NOMO-1 (cell line): ENCODE measurements at regions not wholly inside any gene's neighbourhood (a gene's known extent, or its start where the extent isn't known, plus 50 kb on each side); places are given as distances from the start of the nearest gene placed in this dataset.
"Not testable (repeated sequence)": the region's sequence is repeated elsewhere in the genome, so short reads cannot be mapped to it uniquely, and the experiment has no call there.

Source experiments
- DNase-seq, 2 experiments: peaks; one replicate each; lab custom pipeline; 2025; ENCODE audit not compliant: unreplicated experiment in 2 of 2; lab: John Stamatoyannopoulos, UW

DNA sequence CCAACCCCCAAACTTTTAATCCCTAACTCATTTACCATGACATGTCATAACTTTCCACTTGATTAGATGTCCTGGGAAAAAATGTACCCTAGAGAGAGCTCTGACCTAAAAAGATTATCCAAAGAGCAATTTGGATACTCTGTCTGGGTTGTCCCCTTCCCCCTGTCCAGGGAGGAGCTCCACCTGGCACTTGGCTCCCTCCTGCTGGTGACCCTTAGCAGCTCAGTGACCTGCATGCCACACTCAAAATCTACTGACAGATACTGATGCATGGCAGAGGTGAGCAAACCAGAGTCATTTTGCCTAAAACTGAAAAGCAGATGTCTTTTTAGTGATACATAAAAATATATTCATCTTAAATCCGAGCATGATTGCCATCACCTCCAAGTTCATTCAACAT is 442.3 kb upstream of the CHRM3 start:
- DNase-seq = no peak

DNA sequence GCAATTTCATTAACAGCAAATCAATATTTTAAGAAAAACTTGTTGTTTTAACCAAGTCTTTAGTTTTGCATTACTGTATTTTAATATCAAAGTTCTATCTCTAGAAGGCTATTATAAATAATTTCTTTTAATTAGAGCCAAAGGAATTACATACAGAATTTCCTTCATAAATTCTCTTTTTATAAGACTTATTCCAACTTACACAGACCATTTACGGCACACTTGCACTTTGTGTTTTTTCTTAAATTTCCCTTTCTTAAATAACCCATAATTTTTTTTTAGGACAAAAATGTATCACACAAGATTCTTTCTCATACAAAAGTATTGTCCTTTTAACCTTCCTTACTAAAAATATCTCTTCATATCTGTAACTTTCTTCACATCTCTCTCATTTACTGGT is 458.5 kb upstream of the CHRM3 start:
- no peak for DNase-seq

DNA sequence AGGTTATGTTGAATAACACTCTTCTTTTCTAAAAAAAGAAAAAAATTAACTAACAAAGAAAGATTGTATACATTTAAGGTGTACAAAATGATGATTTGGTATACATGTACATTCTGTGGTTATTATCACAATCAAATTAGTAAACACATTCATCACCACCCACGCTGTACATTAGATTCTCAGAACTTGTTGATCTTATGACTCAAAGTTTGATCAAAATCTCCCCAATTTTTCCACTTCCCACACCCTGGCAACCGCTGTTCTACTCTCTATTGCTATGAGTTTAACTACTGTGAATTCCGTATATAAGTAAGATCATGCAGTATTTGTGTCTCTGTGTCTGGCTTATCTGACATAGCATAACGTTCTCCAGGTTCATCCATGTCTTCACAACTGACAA is 469.5 kb upstream of the CHRM3 start:
- DNase-seq = no peak

DNA sequence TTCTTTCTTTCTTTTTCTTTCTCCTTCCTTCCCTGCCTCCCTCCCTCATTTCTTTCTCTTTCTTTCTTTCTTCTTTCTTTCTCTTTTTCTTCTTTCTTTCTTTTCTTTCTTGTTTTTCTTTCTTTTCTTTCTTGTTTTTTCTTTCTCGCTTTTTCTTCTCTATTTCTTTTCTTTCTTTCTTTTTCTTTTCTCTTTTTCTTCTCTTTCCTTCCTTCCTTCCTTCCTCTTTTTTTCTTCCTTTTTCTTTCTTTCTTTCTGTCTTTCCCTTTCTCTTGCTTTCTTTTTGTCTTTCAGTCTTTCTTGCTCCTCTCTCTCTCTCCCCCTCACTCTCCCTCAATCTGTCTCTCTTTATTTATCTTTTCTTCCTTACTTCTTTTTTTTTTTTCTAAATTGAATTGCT is 472.0 kb upstream of the CHRM3 start:
- DNase-seq = no peak

DNA sequence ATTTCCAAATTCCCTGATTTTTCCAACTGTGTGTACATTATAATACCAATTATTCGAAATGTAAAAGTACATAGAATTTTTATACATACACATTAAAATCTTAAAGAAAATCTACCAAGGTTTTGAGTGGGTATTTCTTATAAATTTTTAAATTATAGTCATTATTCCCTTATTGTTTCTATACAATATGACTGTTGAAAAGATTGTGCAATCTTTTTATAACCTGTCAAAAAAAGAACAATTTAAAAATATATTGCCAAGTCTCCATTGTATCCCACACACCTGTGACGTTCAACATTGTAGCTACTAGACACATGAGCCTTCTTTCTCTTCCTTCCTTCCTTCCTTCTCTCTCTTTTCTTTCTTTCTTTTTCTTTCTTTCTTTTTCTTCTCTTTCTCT is 473.2 kb upstream of the CHRM3 start:
- no peak for DNase-seq

DNA sequence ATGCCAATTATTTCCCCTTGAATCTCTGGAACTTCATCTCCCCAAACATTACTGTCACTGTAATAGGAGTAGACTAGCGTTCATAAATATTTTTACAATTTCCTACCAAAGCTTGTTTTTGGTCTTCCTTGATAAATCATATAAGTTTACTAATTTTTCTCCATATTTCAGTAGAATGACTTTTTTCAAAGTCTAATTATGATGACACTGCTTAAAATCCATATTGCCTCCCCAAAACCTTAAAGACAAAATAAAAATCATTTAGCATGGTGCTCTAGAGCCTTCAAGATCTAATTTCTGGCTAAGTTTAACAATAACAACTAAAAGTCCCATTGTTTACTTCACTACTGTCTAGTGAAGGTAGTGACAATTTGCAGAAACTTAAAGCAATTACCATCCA is 474.2 kb upstream of the CHRM3 start:
- no peak for DNase-seq

DNA sequence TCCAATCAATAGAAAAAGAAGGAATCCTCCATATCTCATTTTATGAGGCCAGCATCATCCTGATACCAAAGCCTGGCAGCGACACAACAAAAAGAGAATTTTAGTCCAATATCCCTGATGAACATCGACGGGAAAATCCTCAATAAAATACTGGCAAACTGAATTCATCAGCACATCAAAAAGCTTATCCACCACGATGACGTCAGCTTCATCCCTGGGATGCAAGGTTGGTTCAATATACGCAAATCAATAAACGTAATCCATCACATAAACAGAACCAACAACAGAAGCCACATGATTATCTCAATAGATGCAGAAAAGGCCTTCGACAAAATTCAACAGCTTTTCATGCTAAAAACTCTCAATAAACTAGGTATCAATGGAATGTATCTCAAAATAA is 483.6 kb upstream of the CHRM3 start:
- not testable (repeated sequence) for DNase-seq

DNA sequence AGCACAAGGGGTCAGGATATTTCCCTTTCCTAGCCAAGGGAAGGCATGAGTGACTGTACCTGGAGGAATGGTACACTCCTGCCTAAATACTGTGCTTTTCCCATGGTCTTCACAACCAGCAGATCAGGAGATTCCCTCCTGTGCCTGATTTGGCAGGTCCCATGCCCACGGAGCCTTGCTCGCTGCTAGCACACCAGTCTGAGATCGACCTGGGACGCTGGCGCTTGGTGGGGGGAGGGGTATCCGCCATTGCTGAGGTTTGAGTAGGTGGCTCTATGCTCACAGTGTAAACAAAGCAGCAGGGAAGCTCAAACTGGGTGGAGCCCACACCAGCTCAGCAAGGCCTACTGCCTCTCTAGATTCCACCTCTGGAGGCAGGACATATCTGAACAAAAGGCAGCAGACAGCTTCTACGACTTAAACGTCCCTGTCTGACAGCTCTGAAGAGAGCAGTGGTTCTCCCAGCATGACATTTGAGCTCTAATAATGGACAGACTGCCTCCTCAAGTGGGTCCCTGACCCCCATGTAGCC is 486.0 kb upstream of the CHRM3 start:
- no peak for DNase-seq

DNA sequence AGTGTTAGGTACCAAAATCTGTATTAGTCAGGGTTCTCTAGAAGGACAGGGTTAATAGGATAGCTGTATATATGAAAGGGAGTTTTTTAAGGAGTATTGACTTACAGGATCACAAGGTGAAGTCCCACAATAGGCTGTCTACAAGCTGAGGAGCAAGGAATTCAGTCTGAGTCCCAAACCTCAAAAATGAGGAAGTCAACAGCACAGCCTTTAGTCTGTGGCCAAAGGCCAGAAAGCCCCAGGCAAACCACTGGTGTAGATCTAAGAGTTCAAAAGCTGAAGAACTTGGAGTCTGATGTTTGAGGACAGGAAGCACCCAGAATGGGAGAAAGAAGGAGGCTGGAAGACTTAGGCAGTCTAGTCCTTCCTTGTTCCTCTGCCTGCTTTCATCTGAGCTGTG is 487.5 kb upstream of the CHRM3 start:
- DNase-seq = peak; percentile 0 to 2

DNA sequence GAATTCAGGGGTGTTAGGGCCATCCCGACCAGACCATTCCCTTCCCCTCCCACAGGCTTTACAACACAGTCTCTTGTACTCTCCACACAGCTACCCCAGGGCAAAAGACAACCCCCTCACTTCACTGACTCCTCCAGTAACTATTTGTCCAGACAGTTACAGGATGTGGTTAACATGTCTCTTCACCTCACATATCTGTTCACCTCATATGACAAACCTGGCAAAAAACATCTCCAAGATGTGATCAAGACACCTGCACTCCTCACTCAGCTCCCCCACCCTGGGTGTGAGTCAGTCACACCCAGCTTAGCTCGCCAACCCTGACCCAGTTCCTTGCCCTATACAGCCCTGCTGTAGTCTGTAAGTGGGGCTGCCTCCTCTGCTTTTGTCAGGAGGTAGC is 490.5 kb upstream of the CHRM3 start:
- no peak for DNase-seq

DNA sequence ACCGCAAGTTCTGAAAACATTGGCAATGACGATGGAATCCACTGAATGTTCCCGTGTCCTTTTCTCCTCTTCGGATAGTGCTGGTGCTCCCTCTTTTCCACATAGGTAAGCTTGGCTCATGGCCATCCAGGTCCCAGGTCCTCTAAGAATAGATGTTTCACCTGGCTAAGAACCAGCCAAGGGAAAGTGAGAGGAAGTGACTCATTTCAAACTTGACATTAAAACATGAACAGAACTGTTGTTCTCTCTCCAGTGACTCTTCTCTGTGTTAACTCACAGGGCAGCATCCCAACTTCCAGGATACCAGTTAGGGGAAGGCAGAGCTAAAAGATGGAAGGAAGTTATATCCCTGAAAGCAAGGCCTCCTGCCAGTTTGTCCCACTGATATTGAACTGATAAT is 493.8 kb upstream of the CHRM3 start:
- no peak for DNase-seq

DNA sequence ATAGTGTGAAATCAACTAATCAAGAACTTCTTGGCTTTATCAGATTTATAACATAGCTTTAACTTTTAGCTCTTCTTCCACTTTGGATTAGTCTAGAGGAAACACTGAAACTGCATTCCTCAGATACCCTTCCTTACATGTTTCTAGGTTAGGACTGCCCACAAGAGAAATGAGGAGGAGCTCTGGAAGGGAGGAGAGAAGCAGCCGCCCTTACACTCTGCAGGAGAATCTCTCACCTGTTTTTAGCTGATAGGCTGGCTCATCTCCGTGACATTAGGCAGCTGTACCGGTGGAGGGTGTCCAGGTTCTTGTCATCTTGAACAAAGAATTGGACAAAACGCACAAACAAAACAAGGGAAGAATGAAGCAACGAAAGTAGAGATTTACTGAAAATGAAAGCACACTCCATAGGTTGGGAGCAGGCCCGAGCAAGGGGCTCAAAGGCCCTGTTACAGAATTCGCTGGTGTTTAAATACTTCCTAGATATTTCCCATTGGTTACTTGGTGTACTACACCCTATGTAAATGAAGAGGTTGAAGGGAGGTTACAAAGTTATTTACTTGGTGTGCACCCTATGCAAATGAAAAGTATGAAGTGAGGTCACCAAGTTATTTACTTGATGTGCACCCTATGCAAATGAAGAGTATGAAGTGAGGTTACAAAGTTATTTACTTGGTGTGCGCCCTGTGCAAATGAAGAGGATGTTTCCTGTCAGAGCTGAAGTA is 524.9 kb upstream of the CHRM3 start:
- no peak for DNase-seq

DNA sequence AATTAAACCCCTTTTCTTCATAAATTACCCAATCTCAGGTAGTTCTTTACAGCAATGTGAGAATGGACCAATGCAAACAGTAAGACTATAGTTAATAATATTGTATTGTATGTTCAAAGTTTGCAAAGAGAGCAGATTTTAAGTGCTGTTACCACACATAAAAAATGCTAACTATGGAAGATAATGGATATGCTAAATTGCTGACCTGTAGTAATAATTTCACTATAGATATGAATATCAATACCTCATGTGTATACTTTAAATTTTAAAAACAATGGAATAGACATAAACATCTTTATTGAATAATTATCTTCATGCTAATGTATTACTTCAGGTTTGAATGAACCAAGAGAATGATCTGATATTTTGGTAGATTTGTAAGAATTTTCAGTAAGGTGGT is 552.4 kb upstream of the CHRM3 start:
- DNase-seq = no peak

DNA sequence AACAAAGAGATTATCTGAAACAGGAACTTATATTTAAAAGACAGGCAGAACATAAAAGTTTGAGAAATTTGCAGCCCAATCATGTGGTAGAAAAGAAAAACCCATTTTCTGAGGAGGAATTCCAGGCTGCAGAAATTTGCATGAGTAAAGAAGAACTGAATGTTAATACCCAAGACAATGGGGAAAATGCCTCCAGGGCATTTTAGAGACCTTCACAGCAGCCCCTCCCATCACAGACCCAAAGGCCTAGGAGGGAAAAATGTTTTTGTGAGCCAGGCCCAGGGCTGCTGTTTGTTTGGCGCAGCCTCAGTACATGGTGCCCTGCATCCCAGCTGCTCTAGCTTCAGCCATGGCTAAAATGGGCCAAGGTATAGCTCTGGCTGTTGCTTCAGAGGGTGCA is 554.3 kb upstream of the CHRM3 start:
- no peak for DNase-seq

DNA sequence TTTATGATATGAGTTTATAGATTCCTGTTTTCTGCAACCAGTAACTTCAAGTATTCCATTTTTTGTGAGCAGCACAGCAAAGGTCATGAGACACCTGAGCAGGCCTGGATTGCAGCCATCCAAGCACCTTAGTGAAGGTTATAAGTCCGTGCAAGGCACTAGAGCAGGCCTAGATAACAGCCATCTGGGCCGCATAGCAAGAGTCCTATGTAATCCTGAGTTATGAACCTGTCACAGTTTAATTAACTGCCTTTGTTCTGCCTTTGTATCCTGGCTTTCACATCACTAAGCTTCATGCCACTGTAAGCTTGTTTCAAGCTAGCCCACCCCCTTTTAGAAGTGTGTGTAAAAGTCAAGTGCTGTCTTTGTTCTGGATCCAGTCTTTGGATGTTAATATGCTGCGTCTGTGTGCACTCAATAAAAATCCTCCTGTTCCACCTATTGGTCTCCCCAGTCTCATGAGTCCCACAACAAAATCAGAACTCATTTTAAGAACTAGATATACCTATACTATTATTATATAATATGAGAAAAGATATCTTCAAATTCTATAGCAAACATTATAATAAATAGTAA is 556.2 kb upstream of the CHRM3 start:
- no peak for DNase-seq

DNA sequence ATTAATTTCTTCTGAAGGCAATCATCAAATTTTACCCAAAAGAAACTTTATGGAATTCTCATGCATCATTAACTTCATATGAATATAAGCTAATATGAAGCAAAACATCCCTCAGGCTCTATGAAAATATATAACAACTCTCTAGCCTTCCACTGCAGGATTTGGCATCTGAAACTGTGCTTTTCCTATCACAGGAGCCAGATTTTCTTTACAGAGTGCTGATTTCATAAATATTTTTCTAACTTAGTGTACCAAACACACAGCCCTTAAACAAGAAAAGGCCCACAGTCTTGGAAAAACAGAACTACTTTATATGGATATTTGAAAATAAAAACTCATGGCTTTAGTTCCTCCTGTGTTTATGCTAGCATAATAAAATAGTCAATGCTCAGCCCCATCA is 559.5 kb upstream of the CHRM3 start:
- no peak for DNase-seq

DNA sequence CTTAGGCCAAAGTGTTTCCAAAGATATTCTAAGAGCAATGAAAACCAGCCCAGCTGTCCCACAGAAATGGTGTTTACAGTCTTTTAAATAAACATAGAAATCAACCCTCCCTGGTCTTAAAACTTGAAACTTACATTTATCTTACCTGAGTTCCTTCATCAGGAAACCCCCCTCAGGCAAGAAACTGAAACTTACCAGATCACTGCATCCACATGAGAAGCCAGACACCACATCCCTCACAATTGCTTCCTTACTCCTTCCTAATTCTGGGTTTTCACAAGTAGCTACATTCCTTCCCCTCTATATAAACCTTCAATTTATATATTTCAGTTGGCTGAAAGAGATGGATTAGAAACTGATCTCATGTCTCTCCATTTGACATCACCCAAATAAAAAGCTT is 563.0 kb upstream of the CHRM3 start:
- DNase-seq = no peak

DNA sequence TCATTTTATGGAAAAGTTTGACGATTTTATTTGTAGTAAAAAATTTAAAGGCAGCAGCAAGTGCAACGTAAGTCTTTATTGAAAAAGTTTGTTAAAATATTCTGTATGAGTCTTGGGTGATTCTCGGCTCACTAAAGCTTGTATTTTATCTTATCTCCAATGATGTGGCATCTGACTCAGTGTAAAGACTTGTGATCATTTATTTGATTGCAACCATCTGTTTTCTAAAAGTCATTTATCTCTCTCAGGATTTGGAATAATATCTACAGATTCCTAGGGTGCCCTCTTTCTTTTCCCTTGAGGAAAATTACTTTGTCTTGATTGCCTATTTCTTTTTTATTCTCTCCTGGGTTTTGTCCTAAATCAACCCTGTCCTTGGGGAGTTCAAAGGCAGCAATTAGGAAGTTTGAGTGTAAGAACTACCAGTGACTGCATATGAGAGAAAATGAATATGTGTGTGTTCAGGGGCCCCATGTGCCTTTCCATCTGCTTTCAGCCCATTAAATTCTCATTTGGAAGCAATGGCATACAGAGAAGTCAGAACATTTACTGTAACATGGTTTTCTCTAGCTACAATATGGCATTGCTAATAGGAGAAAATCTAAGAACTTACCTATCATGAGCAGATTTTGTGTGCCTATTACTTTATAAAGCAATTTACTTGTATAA is 575.0 kb upstream of the CHRM3 start:
- no peak for DNase-seq

DNA sequence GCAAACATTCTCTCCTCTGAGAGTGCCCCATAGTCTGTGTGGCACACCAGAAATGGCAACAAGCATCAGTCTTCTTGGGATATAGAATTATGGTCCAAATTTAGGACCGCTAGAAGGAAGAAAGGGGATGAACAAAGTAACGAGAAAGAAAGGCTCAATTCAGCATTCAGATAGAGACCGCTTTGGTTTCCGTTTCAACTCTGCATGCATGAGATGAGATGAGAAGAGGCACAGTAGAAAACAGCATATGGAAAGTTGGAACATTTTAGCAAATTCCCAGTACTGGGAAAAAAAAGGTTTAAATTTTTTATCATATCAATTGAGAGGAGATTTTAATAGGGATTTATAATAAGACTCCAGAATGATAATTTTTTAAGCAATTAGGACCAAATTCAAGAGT is 595.5 kb upstream of the CHRM3 start:
- DNase-seq = no peak

DNA sequence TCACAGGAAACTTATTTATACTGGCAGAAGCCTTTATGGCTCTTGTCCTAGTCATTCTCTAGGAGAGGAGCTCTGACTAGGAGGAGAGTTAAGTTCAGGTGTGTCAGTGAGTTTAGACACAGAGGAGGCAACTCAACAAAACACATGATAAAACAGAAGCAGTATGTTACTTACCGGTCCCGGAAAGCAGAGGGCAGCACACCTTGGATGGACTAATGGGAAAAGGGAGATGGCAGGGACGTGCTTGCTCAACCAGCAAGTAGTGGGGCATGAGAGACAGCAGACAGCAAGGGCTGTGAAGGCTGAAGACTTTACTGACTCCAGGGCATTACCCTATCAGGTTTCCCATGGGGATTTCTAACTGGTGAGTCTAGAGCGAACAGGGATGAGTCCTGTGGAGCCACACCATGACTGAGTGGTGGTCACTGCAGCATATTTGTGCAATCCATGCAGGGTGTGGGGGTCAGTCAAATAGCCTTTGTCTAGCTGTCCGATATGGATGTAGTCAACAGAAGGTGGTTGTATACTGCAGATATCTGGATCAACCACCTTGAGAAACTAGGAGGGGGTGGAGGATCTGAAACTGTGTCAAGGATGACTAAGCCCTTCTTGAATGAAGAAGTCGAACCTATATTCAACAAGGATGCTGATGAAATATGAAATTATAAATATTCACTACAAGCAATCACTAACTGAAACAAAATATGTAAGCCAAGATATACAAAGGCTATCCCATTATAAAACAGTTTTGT is 596.3 kb upstream of the CHRM3 start:
- peak in 1 of 2 experiments; percentile 4 for DNase-seq

DNA sequence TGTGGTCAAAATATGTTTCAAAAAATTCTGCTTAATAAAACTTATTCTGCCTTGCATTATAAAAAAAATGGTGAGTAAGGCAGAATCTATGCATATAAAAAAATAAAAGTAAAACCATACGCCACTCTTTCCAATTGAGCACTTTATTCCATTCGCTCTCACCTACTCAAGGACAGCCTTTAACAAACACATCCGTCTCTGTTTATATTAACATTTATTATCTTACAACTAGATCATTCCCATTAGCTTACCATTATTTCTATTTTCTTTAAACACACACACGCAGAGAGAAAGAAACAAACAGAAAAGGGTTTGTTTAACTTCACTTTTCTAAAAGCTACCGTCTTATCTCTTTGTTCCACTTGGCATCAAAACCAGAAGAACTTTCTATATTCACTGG is 598.9 kb upstream of the CHRM3 start:
- DNase-seq = no peak
